Ishikawa (cell line): ENCODE measurements at regions not wholly inside any gene's neighbourhood (a gene's known extent, or its start where the extent isn't known, plus 50 kb on each side); places are given as distances from the start of the nearest gene placed in this dataset.

Source experiments
- CEBPB ChIP-seq: IDR thresholded peaks from 2 replicates; pipeline ENCODE4 v1.6.1; 2012
- CREB1 ChIP-seq: IDR thresholded peaks from 2 replicates; pipeline ENCODE4 v1.6.1; 2012; ENCODE audit warnings: low read depth
- EGR1 ChIP-seq: IDR thresholded peaks from 2 replicates; pipeline ENCODE4 v1.6.1; 2012
- EP300 ChIP-seq: IDR thresholded peaks from 2 replicates; pipeline ENCODE4 v1.6.1; 2012; ENCODE audit warnings: borderline replicate concordance
- FOXM1 ChIP-seq: IDR thresholded peaks from 2 replicates; pipeline ENCODE4 v1.6.1; 2012; ENCODE audit warnings: low read depth, borderline replicate concordance
- NFIC ChIP-seq: IDR thresholded peaks from 2 replicates; pipeline ENCODE4 v1.6.1; 2012
- RAD21 ChIP-seq: IDR thresholded peaks from 2 replicates; pipeline ENCODE4 v1.6.1; 2012; ENCODE audit warnings: low read depth
- TAF1 ChIP-seq: IDR thresholded peaks from 2 replicates; pipeline ENCODE4 v1.6.1; 2012; ENCODE audit warnings: low read depth, mild to moderate bottlenecking
- TCF12 ChIP-seq: IDR thresholded peaks from 2 replicates; pipeline ENCODE4 v1.6.1; 2012; ENCODE audit warnings: low read depth
- TEAD4 ChIP-seq: IDR thresholded peaks from 2 replicates; pipeline ENCODE4 v1.6.1; 2012
- YY1 ChIP-seq: IDR thresholded peaks from 2 replicates; pipeline ENCODE4 v1.6.1; 2012; ENCODE audit warnings: low read depth
- ZBTB7A ChIP-seq: IDR thresholded peaks from 2 replicates; pipeline ENCODE4 v1.6.1; 2012; ENCODE audit warnings: low read depth
- TF ChIP-seq, protein P1 (sequence below): IDR thresholded peaks from 2 replicates; pipeline ENCODE4 v1.6.1; 2012
- TF ChIP-seq, protein P2 (sequence below): IDR thresholded peaks from 2 replicates; pipeline ENCODE4 v1.6.1; 2012
- TF ChIP-seq, protein P3 (sequence below): IDR thresholded peaks from 2 replicates; pipeline ENCODE4 v1.6.1; 2012; ENCODE audit warnings: low read depth, mild to moderate bottlenecking

DNA sequence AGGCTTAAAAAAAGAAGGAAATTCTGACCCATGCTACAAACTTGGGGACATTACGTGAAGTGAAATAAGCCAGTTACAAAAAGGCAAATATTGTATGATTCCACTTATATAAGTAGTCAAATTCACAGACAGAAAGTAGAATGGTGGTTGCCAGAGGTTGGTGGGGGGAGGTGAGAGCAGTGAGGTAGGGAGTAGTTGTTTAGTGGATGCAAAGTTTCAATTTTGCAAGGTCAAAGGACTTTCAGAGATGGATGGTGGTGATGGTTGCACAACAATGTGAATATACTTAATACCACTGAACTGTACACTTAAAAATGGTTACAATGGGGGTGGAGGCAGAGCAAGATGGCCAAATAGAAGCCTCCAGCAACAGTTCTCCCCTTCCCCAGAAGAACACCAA, 86.2 kb upstream of the PLXNC1 start:
- TF ChIP-seq EP300 (no peak), NFIC (no peak)
- TF ChIP-seq, protein P1, sequence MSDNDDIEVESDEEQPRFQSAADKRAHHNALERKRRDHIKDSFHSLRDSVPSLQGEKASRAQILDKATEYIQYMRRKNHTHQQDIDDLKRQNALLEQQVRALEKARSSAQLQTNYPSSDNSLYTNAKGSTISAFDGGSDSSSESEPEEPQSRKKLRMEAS: no peak
- TF ChIP-seq, protein P2, sequence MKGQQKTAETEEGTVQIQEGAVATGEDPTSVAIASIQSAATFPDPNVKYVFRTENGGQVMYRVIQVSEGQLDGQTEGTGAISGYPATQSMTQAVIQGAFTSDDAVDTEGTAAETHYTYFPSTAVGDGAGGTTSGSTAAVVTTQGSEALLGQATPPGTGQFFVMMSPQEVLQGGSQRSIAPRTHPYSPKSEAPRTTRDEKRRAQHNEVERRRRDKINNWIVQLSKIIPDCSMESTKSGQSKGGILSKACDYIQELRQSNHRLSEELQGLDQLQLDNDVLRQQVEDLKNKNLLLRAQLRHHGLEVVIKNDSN: no peak

DNA sequence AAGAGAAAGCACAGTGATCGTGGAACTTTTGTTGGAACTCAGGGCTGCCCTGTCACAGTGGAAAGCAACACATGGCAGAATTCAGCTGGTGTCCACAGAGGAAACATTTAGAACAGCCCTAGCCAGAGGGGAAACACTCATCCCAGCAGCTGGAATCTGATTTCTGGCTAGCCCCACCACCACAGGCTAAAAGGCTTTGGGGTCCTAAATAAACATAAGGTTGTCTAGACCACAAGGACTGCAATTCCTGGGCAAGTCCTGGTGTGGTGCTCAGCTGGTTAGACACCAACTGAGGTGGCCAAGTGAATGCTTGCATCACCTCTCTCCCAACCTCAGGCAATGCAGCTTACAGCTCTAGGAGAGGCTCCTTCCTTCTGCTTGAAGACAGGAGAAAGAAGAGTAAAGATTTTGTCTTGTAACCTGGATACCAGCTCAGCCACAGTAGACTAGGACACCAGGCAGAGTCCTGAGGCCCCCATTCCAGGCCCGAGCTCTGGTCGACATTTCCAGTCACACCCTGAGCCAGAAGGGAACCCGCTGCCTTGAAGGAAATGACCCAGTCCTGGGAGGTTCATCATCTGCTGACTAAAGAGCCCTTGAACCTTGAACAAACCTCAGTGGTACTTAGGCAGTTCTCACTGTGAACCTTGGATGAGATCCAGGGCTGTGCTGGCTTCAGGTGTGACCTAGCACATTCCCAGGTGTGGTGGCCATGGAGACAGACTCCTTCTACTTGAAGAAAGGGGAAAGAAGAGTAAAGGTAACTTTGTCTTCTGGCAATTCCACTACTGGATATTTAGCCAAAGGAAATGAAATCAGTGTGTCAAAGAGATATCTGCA, 85.4 kb upstream of the PLXNC1 start:
- no peak for TF ChIP-seq EP300
- TF ChIP-seq RAD21: no peak
- TF ChIP-seq CREB1: no peak
- no peak for TF ChIP-seq TCF12
- no peak for TF ChIP-seq FOXM1
- no peak for TF ChIP-seq TAF1
- no peak for TF ChIP-seq NFIC
- TF ChIP-seq CEBPB: no peak
- no peak for TF ChIP-seq EGR1
- TF ChIP-seq, protein P2: no peak
- TF ChIP-seq, protein P1: no peak

DNA sequence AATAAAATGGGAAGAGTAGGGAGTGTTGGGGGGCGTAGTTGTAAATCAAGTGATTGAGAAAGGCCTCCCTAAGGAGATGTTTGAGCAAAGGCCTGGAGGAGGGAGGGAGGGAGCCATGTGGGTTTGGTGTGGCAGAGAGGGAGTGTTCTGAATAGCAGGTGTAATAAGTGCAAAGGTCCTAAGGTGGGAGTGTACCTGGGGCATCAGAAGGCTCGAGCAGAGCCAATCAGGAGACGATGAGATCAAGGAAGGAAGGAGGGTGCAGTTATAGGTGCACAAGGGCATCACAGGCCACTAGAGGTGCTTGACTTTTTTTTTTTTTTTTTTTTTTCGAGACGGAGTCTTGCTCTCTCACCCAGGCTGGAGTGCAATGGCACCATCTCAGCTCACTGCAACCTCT, 77.9 kb upstream of the PLXNC1 start:
- no peak for TF ChIP-seq EP300
- no peak for TF ChIP-seq TEAD4
- no peak for TF ChIP-seq CREB1
- TF ChIP-seq YY1: no peak
- TF ChIP-seq, protein P3, sequence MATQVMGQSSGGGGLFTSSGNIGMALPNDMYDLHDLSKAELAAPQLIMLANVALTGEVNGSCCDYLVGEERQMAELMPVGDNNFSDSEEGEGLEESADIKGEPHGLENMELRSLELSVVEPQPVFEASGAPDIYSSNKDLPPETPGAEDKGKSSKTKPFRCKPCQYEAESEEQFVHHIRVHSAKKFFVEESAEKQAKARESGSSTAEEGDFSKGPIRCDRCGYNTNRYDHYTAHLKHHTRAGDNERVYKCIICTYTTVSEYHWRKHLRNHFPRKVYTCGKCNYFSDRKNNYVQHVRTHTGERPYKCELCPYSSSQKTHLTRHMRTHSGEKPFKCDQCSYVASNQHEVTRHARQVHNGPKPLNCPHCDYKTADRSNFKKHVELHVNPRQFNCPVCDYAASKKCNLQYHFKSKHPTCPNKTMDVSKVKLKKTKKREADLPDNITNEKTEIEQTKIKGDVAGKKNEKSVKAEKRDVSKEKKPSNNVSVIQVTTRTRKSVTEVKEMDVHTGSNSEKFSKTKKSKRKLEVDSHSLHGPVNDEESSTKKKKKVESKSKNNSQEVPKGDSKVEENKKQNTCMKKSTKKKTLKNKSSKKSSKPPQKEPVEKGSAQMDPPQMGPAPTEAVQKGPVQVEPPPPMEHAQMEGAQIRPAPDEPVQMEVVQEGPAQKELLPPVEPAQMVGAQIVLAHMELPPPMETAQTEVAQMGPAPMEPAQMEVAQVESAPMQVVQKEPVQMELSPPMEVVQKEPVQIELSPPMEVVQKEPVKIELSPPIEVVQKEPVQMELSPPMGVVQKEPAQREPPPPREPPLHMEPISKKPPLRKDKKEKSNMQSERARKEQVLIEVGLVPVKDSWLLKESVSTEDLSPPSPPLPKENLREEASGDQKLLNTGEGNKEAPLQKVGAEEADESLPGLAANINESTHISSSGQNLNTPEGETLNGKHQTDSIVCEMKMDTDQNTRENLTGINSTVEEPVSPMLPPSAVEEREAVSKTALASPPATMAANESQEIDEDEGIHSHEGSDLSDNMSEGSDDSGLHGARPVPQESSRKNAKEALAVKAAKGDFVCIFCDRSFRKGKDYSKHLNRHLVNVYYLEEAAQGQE: no peak

DNA sequence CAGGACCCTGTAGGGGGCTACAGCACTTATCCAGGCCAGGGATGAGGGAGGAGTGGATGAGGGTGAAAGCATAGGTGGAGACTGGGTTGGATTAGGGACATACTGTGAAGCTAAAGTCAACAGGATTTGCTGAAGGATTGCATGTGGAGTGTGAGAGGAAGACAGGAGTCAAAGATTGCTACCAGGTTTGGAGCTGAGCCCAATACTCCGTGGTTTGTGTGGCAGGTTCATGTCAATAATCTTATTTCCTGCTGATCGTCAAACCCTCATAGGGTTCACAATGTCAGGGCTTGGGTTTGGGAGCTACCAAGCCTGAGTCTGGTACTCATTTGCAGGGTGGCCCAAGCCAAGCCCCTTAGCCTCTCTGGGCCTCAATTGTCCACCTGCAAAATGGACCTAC, 77.1 kb upstream of the PLXNC1 start:
- TF ChIP-seq YY1 (no peak), TAF1 (no peak), TEAD4 (no peak), ZBTB7A (no peak), CEBPB (no peak), TCF12 (no peak), EGR1 (no peak), EP300 (no peak), CREB1 (no peak), FOXM1 (no peak), NFIC (no peak), RAD21 (no peak)
- TF ChIP-seq, protein P2: no peak
- TF ChIP-seq, protein P3: no peak
- TF ChIP-seq, protein P1: no peak

DNA sequence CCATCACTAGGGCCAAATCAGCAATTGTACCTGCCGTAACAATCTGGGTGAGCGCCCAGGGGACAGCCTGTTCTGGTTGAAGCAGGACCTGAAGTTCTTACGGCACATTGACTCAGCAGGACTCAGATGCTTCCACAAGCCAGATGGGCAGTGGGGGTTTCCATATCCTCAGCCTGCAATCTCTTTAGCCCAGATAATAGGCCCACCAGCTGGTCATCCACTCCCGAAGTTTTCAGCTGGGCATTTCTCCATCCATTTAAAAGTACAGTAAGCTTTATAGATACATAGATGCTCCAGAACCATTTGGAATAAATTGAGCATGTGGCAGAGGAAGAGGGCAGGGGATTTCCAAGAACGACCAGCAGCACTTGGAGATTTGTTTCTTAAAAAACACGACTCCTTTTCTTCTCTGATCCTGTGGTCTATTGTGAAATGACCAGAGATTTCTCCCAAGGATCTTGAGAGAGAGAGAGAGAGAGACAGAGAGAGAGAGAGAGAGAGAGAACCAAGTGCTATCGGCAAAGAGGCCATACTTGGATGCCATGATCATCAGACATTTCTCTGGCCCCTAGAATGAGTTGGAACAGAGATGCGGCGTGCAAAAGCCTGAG, 74.8 kb upstream of the PLXNC1 start:
- TF ChIP-seq EGR1 (no peak), TCF12 (no peak), CREB1 (no peak), CEBPB (no peak), ZBTB7A (no peak)
- TF ChIP-seq, protein P2: no peak
- TF ChIP-seq, protein P3: no peak
